HFFc6 (cell line): ENCODE measurements at regions not wholly inside any gene's neighbourhood (a gene's known extent, or its start where the extent isn't known, plus 50 kb on each side); places are given as distances from the start of the nearest gene placed in this dataset.

Source experiments
- DNase-seq: peaks from one replicate; pipeline ENCODE4 v3.0.0-alpha.2; 2018
- H3K27ac Mint-ChIP-seq: 2 replicates; pipeline ENCODE4 v1.8.0; 2020; ENCODE audit warnings: mild to moderate bottlenecking, mixed read lengths
- H3K27me3 Mint-ChIP-seq: 2 replicates; pipeline ENCODE4 v1.8.0; 2021; ENCODE audit warnings: mild to moderate bottlenecking, moderate library complexity, mixed read lengths; ENCODE audit not compliant: insufficient read depth
- H3K36me3 Mint-ChIP-seq: 2 replicates; pipeline ENCODE4 v1.8.0; 2021; ENCODE audit warnings: low read depth, mixed read lengths
- H3K4me1 Mint-ChIP-seq: 2 replicates; pipeline ENCODE4 v1.8.0; 2020; ENCODE audit warnings: low read depth, mixed read lengths
- H3K4me3 Mint-ChIP-seq: 2 replicates; pipeline ENCODE4 v1.8.0; 2020; ENCODE audit warnings: mild to moderate bottlenecking, moderate library complexity, mixed read lengths
- H3K9me3 Mint-ChIP-seq: 2 replicates; pipeline ENCODE4 v1.8.0; 2020; ENCODE audit warnings: mild to moderate bottlenecking, mixed read lengths
- TF ChIP-seq, protein P1 (sequence below): fragments of 200-600 bp; sonication (generic); IDR thresholded peaks from 2 replicates; pipeline ENCODE4 v1.5.0; 2021; ENCODE audit warnings: antibody characterized with exemption, mild to moderate bottlenecking

DNA sequence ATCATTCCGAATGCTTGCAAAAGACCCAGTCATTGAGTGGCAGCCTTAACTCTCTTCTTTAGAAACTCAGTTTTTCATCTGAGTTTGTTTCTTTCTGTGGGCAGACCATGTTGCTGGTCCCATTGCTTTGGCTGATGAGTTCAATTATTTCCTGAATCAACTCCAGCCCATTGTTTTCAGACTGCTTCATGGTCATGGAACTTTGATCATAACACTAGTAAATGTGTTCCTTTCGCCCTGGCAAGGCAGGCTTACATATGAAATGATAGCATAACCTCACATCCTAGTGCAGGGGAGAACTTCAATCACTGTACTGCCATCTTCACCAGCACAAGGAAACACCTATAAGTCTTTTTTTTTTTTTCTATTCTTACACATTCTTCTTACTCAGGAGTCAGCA, 50.0 kb upstream of the DUSP10 start:
- no peaks in the 10 kb centered on the region for H3K9me3 Mint-ChIP-seq
- no peak for DNase-seq
- peaks cover 25% of the 10 kb centered on the region for H3K4me1 Mint-ChIP-seq
- no peak overlapping the region for H3K27ac Mint-ChIP-seq
- TF ChIP-seq, protein P1, sequence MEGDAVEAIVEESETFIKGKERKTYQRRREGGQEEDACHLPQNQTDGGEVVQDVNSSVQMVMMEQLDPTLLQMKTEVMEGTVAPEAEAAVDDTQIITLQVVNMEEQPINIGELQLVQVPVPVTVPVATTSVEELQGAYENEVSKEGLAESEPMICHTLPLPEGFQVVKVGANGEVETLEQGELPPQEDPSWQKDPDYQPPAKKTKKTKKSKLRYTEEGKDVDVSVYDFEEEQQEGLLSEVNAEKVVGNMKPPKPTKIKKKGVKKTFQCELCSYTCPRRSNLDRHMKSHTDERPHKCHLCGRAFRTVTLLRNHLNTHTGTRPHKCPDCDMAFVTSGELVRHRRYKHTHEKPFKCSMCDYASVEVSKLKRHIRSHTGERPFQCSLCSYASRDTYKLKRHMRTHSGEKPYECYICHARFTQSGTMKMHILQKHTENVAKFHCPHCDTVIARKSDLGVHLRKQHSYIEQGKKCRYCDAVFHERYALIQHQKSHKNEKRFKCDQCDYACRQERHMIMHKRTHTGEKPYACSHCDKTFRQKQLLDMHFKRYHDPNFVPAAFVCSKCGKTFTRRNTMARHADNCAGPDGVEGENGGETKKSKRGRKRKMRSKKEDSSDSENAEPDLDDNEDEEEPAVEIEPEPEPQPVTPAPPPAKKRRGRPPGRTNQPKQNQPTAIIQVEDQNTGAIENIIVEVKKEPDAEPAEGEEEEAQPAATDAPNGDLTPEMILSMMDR, result no peak
- no peak overlapping the region for H3K4me3 Mint-ChIP-seq
- H3K36me3 Mint-ChIP-seq, result no peaks in the 10 kb centered on the region; the same call in 1 of the 2 replicates
- no peaks in the 10 kb centered on the region for H3K27me3 Mint-ChIP-seq
